Hematopoietic multipotent progenitor cell treated with erythropoietin and hydrocortisone succinate and interleukin-3 and kit ligand, for 8 days (in vitro differentiated cells): ENCODE measurements at regions not wholly inside any gene's neighbourhood (a gene's known extent, or its start where the extent isn't known, plus 50 kb on each side); places are given as distances from the start of the nearest gene placed in this dataset.
A peak's percentile ranks its signal among the peaks of the same experiment; 100 is the strongest.

Experiments
- DNase-seq: peaks from one replicate; pipeline ENCODE4 v3.0.0-alpha.2; 2015

- DNase-seq: no peak
Observed at GRCh38 chr10:75347186-75347585, 54.4 kb downstream of the ZNF503 start.

- DNase-seq: no peak
Observed at GRCh38 chr10:75345738-75346137, 55.8 kb downstream of the ZNF503 start.

DNA sequence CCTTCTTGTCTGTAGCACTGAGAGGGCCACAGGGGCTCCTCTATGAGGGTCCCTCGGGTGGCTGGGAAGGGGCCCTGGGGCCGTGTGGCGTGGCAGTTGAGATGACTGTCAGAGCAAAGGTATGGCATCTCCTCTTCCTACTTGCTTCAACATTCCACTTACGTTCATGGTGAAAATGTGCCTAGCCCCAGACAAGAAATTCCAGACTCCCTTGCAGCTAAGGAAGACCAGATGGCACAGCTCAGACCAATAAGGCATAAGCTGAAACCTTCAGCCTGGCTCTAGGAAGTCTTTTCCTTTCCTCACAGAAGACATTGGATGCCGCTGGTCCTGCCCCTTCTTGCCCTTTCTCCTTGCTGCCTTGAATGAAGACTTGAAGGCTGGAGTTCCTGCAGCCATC lies 57.4 kb downstream of the ZNF503 start:
- no peak for DNase-seq

DNA sequence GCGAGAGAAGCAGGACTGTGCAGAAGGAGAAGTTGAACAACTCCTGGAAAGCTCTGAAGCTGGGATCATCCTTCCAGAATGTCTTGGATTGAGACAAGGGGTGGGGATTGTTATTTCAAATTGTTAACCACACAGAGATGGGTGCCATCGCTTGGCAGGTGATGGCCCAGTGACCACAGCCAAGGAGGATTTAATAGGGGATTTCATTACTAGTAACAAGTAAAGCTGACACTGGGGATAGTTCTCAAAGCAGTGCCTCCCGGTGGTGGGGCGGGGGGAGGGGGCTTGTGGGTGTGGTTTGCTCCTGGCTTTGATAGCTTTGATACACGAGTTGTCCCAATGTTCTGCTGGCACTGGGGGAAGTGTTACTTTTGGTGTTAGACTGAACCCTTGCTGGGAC lies 59.2 kb downstream of the ZNF503 start:
- DNase-seq: no peak

DNA sequence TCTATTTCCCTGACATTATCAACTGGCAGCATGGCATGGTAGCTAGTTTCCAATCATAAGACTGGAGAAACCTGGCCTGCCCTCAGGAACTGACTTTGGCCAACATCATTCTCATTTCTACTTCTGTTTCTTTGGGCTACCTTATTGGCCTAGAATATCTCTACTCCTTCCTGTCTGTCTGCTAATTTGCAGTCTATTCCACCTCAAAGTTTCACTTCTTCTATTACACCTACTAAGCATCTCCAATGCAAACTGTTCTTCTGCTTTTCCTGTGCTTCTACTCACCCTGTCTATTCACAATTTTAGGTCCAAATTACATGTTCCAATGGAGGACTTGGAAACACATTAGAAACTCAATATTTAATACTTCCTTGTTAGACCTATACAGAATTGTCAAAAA lies 65.6 kb downstream of the ZNF503 start:
- DNase-seq: no peak

DNA sequence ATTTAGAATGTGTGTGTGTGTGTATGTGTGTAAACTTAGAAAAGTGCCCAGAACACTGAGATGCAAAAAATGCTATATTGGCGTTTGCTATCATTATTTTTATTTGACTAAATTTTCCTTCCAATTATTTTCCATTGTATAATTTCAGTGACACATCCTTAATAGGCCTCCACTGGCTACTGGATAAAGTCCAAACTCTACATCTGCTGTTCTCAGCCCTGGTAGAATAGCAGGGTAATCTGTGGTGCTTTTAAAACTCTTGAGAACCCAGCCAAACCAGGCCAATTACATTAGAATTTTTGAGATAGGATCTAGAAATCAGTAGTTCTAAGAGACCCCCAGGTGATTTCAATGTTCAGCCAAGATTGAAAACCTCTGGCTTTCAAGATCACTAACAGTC lies 66.4 kb downstream of the ZNF503 start:
- DNase-seq: no peak

GRCh38 chr10:75334720-75335119 lies 66.8 kb downstream of the ZNF503 start:
- DNase-seq: no peak

DNA sequence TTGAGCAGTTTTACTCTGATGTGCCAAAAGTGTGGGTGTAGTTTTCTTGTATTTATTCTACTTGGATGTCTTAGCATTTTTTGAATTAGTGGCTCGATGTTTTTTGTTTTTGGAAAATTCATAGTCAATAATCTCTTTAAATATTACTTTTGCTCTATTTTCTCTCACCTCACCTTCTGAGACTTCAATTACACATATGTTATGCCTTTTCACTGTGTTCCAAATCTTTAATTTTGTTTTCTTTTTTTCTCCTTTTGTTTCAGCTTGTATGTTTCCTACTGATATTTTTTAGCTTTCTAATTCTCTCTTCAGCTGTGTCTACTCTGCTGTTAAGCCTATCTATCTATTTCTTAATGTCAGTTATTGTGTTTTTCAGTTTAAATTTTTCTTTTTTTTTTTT lies 69.5 kb downstream of the ZNF503 start:
- no peak for DNase-seq

DNA sequence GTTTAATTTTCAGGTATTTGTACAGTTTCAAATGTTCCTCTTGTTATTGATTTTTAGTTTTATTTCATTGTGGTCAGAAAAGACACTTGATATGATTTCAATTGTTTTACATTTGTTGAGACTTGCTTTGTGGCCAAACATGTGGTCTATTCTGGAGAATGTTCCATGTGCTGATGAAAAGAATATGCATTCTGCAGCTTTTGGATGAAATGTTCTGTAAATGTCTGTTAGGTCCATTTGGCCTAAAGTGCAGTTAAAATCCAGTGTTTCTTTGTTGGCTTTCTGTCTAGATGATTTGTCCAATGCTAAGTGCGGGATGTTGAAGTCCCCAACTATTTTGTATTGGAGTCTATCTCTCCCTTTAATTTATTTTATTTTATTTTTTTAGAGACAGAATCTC lies 70.5 kb downstream of the ZNF503 start:
- DNase-seq: no peak

- no peak for DNase-seq
Observed at GRCh38 chr10:75329190-75329745, 72.3 kb downstream of the ZNF503 start.

DNA sequence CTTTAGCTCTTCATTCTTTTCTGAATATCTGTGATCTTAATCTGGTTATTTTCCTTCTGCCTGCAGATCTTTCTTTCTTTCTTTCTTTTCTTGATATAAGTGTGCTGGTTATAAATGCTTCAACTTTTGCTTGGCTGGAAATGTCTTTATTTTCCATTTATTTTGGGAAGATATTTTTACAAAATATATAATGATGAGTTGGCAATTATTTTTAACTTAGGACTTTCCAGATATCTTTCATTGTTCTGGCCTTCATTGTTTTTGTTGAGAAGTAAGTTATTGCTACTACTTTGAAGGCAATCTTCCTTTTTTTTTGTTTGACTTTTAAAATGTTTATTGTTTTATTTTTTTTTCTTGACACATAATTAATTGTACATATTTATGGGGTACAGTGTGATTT lies 75.3 kb downstream of the ZNF503 start:
- no peak for DNase-seq

DNA sequence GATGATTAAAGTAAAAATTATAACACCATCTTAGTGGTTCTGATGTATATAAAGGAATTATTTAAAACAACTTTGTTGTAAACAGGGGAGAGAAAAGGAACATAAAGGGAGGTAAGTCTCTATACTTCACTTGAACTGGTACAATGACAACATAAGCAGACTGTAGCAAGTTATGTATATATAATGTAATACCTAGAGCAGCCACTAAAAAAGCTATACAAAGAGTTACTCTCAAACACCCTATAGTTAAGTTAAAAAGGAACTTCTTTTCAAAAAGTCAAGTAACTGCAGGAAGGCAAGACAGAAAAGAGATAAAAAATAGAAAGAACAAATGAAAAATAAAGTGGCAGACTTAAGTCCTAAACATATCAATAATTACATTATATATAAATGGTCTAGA lies 82.3 kb downstream of the ZNF503 start:
- no peak for DNase-seq

DNA sequence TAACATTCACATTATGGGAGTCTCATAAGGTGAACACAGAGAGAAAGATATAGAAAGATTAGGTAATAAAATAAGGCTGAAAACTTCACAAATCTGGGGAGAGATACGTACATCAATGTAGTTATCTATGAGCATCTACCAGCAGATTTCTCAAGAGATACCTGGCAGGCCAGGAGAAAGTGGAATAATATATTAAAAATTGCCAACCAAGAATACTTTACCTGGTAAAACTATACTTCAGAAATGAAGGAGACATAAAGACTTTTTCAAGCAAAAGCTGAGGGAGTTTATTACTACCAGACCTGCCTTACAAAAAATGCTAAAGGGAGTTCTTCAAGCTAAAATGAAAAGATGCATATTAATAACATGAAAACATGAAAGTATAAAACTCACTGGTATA lies 78.8 kb upstream of the COMTD1 start:
- no peak for DNase-seq

DNA sequence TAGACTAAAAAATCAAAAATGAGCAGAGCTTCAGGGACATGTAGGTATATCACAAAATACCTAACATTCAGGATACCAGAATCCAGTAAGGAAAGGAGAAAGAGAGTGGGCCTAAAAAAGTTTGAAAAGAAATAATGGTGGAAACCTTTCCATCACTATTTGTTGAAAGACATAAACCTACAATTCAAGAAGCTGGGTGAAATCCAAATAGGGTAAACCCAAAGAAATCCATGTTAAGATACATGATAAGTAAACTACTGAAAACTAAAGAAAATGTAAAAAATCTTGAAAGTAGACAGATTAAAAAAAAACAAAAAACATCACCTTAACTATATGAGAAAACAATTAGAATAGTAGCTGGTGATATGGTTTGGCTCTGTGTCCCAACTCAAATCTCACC lies 76.7 kb upstream of the COMTD1 start:
- DNase-seq: no peak

DNA sequence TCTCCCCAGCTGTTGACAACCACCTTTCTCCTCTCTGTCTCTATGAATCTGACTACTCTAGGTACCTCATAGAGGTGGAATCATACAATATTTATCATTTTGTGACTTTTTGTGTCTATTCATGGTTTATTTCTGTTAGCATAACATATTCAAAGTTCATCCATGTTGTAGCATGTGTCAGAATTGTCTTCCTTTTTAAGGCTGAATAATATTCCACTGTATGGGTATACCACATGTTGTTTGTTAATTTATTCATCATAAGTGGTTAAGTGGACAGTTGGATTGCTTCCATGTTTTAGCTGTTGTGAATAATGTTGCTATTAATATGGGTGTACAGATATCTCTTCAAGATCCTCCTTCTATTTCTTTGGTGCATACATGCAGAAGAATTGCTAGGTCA lies 69.9 kb upstream of the COMTD1 start:
- no peak for DNase-seq

- DNase-seq: no peak
Observed at GRCh38 chr10:75304741-75305390, 69.1 kb upstream of the COMTD1 start.

- DNase-seq: no peak
Observed at GRCh38 chr10:75304313-75304712, 68.6 kb upstream of the COMTD1 start.

DNA sequence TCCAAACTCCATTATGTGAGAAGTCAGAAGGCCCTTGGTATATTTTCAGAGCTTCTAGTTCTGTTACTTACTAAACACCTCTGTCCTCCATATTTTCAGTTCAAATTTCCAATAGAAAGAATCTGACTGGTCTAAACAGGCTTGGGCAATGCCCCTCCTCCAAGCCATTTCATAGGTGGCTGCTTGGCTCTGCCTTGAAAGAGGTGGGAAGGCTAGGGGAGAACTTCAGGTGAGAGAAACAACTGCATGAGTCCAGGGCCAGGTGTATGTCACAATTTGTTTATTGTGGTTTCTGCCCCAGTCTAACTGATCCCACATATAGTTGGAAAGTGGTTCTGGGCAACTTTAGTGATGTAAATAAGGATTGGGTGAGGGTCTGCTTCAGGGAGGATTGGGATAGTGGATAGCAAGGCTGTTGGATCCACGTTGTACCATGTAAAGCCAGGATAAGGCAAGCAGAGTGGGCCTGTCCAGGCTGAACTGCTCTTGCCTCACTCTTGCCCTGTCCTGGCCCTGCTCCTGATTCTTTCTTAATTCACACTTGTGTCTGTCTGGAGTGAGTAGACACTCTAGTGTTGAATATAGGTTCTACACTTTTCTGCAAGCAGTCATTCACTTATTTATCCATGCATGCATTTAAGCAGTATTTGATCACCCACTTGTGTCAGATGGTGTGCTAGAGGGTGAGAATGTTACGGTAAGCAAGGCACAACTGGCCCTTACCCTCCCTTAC lies 67.5 kb upstream of the COMTD1 start:
- no peak for DNase-seq

GRCh38 chr10:75302029-75302428 lies 66.3 kb upstream of the COMTD1 start:
- DNase-seq: no peak

DNA sequence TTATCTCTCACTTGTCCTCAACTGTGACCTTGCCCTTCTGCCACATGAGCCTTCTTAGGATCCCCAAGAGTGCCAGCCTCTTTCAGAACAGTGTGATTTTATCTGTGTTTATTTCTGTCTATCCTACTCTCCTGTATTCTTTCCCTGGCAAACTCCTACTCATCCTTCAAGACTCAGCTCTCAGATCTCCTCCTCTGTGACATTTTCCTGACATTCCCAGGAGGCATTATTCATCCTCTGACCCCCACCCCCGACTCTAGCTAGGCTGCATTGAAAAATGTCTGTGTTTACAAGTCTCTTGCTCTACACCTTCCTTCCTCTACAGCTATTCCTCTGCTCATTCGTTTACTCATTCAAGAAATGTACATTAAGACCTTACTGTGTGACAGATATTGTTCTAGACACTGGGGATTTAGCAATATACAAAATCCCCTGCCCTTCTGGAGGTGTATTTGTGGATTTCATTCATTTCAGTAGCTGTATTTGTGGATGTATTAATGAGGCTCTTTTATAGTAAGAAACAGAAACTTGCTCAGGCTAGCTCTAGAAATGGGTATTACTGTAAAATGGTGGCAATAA lies 61.4 kb upstream of the COMTD1 start:
- DNase-seq: no peak

DNA sequence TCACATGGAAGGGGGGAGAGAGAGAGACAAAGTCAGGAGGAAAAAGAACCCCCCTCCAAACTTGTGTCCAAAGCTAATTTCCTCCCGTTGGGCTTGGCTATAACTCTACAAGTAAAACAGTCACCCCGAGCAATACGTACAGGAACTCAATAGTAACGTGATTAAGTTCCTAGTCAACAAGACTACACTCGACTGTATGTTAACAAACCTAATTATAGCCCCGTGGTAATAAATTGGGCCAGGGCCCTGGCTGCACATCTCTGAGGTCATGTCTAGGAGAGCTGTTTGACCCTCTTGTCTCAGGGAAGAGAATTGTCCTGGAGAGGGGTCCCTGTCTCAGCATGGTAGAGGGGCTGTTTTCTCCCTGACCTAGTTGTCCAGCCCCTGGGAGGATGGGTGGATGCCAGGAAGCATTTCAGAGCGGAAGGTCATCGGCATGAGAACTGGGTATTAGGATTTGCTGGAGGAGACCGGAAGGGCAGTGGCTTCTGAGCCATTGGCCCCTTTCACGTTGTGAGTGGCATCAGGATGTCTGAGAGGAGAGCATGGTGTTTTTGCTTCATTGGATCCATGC lies 60.2 kb upstream of the COMTD1 start:
- no peak for DNase-seq

DNA sequence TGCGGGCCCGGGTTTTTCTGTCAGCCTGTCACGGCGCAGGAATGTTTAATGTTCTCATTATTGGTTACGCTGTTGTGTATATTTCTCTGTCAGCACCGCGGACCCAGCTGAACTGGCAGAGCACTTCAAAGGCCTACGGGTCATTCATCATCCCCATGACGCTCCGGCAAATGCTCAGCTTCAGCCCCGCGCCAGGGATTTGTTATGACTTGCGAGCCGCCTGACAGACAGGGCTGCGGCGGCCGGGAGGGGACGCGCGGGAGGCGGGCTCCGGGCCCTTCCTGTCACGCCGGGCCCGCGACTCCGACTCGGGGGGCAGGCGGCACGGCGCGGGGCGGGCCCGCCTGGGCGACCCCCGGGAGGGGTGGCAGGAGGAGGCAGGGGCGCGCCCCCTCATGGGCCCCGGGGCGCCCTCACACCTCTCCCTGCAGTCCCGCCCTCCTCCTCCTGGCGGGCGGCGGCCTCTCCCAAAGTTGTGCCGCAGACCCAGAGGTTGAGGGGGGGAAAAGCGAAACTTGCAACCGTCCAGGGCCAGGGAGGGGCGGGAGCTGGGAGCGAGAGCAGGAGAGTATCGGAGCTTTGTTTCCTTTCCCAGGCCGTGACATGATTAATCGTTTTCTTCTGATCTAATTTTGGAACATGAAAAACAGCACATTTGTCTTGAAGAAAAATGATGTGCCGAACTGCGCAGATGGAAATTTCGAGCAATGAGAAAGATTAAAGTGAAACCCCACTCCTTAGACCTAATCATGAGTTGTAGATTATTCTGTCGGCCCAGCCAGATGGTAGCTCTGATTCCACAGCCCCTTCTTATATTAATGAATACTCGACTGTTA lies 59.3 kb upstream of the COMTD1 start:
- peak; percentile 36 for DNase-seq

- no peak for DNase-seq
Observed at GRCh38 chr10:75294518-75294865, 58.7 kb upstream of the COMTD1 start.
